Calu3 (cell line): ENCODE measurements at regions not wholly inside any gene's neighbourhood (a gene's known extent, or its start where the extent isn't known, plus 50 kb on each side); places are given as distances from the start of the nearest gene placed in this dataset.

Experiments
- BruUV-seq: library from RNA; stranded (reverse); fragments of 400-500 nt; replicated peaks from 2 replicates; lab custom pipeline; 2021; lab: Mats Ljungman, UMichigan
- CTCF ChIA-PET: fragments of 300-600 bp; sonication (Branson Sonifier 250); formaldehyde crosslinking; loops from one replicate; lab custom pipeline; 2022; ENCODE audit warnings: antibody characterized with exemption; lab: Charles Lee
- DNase-seq: peaks from one replicate; pipeline ENCODE4 v3.0.0; 2022
- H3K27ac Mint-ChIP-seq: one replicate; pipeline ENCODE4 v1.8.0; 2022; ENCODE audit warnings: mixed read lengths; ENCODE audit not compliant: unreplicated experiment
- H3K27me3 Mint-ChIP-seq: one replicate; pipeline ENCODE4 v1.8.0; 2022; ENCODE audit warnings: mixed read lengths; ENCODE audit not compliant: unreplicated experiment
- H3K36me3 Mint-ChIP-seq: one replicate; pipeline ENCODE4 v1.8.0; 2022; ENCODE audit warnings: mild to moderate bottlenecking, moderate library complexity, mixed read lengths; ENCODE audit not compliant: insufficient read depth, unreplicated experiment
- H3K4me1 Mint-ChIP-seq: one replicate; pipeline ENCODE4 v1.8.0; 2022; ENCODE audit warnings: mild to moderate bottlenecking, low read depth, mixed read lengths; ENCODE audit not compliant: unreplicated experiment
- H3K4me3 Mint-ChIP-seq: one replicate; pipeline ENCODE4 v1.8.0; 2022; ENCODE audit warnings: mild to moderate bottlenecking, low read depth, moderate library complexity, mixed read lengths; ENCODE audit not compliant: unreplicated experiment
- H3K9me3 Mint-ChIP-seq: one replicate; pipeline ENCODE4 v1.8.0; 2022; ENCODE audit warnings: low read depth, mixed read lengths; ENCODE audit not compliant: unreplicated experiment
- intact Hi-C: fragments of 100-400 bp; cut with micrococcal nuclease; formaldehyde crosslinking; loops from one replicate; pipeline ENCODE4 v1.10.0; 2022; ENCODE audit not compliant: unreplicated experiment
- TF ChIP-seq, protein P1 (sequence below): fragments of 200-600 bp; IDR thresholded peaks from one replicate; pipeline ENCODE4 v1.8.0; 2022; ENCODE audit warnings: antibody characterized with exemption; ENCODE audit not compliant: unreplicated experiment

DNA sequence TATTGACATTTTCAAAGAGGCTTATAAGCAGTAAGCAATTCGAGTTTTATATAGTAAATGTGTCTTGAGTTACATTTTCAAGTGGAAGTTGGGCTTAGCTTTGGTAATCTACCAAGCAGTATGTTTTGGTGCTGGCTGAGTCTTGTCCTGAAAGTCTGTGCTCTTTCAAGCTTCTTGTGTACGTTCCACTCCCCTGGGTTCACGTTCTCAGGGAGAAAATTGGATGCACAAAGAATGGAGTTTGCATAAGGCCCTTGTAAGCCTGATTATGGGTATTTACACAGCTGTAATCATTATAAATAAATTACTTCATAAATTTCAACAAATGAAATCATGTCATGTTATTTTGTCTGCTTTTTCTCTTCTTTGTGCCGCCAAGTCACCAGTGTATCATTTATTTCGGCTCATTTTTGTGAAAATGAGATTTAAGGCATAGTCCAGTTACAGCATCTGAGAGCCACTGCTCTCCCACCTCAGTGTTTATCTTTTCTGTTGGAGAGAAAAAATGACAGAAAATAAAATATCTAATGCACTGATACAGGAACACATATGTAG lies 262.5 kb downstream of the BTBD3 start:
- CTCF ChIA-PET = no interaction called here
- Mint-ChIP-seq H3K36me3 (no peaks in the 10 kb centered on the region), H3K27me3 (no peaks in the 10 kb centered on the region), H3K27ac (no peak overlapping the region), H3K4me3 (no peak overlapping the region), H3K9me3 (no peaks in the 10 kb centered on the region), H3K4me1 (peaks cover 22% of the 10 kb centered on the region)
- TF ChIP-seq, protein P1, sequence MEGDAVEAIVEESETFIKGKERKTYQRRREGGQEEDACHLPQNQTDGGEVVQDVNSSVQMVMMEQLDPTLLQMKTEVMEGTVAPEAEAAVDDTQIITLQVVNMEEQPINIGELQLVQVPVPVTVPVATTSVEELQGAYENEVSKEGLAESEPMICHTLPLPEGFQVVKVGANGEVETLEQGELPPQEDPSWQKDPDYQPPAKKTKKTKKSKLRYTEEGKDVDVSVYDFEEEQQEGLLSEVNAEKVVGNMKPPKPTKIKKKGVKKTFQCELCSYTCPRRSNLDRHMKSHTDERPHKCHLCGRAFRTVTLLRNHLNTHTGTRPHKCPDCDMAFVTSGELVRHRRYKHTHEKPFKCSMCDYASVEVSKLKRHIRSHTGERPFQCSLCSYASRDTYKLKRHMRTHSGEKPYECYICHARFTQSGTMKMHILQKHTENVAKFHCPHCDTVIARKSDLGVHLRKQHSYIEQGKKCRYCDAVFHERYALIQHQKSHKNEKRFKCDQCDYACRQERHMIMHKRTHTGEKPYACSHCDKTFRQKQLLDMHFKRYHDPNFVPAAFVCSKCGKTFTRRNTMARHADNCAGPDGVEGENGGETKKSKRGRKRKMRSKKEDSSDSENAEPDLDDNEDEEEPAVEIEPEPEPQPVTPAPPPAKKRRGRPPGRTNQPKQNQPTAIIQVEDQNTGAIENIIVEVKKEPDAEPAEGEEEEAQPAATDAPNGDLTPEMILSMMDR = no peak
- intact Hi-C loops = no loop called here
- no TSS peak for BruUV-seq
- no peak for DNase-seq

DNA sequence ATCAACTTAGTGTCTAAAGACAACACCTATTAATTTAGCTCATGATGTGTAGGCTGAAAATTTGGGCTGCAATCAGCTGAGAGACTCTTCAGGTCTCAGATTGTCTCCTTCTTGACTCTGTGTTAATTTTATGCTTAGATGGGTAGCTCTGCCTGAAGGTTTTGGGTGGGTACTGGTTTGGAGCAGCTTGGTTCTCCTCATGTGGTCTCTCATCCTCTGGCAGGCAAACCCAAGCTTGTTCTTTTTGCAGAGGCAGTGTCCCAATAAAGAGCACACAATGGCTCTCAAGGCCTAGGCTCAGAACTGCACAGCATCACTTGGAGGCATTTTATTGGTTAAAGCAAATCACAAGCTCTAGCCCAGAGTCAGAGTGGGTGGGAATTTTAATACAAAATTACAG lies 280.6 kb downstream of the BTBD3 start:
- Mint-ChIP-seq H3K9me3 (no peaks in the 10 kb centered on the region), H3K4me3 (no peak overlapping the region), H3K27me3 (no peaks in the 10 kb centered on the region), H3K27ac (no peak overlapping the region), H3K4me1 (no peaks in the 10 kb centered on the region), H3K36me3 (no peaks in the 10 kb centered on the region)
- TF ChIP-seq, protein P1 = no peak
- no TSS peak for BruUV-seq
- intact Hi-C loops = no loop called here
- no peak for DNase-seq
- CTCF ChIA-PET = no interaction called here

DNA sequence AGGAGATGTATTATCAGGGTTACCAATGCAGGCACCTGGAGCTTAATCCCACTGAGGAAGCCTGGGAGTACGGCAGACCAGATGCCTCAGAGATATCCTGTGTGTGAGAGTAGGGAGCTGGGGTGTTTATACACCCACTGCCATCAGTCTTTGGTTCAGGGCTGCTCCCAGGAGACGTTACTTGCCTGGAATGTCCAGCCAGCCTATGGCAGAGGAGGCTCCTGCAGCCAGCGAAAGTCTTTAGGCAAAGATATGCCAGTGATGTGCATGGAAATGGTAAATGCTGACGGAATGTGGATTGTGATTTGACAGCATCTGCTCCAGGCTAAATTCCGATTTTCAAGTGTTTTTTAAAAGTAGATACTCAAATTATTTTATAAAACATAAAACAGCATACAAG lies 282.0 kb downstream of the BTBD3 start:
- no peaks in the 10 kb centered on the region for H3K27me3 Mint-ChIP-seq
- no peaks in the 10 kb centered on the region for H3K9me3 Mint-ChIP-seq
- intact Hi-C loops = no loop called here
- no peak for DNase-seq
- no peaks in the 10 kb centered on the region for H3K36me3 Mint-ChIP-seq
- H3K4me3 Mint-ChIP-seq = no peak overlapping the region
- BruUV-seq = no TSS peak
- TF ChIP-seq, protein P1 = no peak
- no peak overlapping the region for H3K27ac Mint-ChIP-seq
- CTCF ChIA-PET = no interaction called here
- H3K4me1 Mint-ChIP-seq = no peaks in the 10 kb centered on the region

GRCh38 chr20:12201289-12201991 lies 283.7 kb downstream of the BTBD3 start:
- Mint-ChIP-seq H3K36me3 (no peaks in the 10 kb centered on the region), H3K27ac (no peak overlapping the region), H3K9me3 (no peaks in the 10 kb centered on the region), H3K4me1 (no peaks in the 10 kb centered on the region), H3K27me3 (no peaks in the 10 kb centered on the region), H3K4me3 (no peak overlapping the region)
- intact Hi-C loops = no loop called here
- DNase-seq = no peak
- CTCF ChIA-PET = no interaction called here
- no TSS peak for BruUV-seq
- TF ChIP-seq, protein P1 = no peak
